ENCODE measurements at regions not wholly inside any gene's neighbourhood (a gene's known extent, or its start where the extent isn't known, plus 50 kb on each side); places are given as distances from the start of the nearest gene placed in this dataset.

DNA sequence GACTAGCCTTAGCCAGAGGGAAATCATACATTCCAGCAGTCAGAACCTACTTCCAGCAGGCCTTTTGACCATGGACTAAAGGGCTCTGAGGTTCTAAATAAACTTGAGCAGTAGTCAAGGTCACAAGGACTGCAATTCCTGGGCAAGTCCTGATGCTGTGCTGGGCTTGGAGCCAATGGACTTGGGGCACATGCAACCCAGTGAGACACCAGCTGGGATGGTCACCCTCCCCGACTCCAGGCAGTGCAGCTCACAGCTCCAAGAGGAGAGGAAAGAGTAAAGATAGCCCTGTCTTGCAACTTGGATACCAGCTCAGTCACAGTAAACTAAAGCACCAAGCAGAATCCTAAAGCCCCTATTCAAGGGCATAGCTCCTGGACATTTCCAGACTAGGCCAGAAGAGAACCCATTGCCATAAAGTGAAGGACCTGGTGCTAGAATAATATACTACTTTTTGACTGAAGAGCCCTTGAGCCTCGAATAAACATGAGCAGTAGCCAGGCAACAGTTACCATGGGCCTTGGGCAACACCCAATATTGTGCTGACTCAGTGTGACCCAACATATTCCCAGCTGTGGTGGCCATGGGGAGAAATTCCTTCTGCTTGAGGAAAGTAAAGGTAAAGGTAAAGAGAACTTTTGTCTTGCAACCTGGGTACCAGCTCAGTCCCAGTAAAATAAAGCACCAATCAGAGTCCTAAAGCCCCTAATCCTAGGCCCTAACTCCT is 226.2 kb upstream of the CLEC14A start:
- Histone ChIP-seq H3K9me3 (no peaks in the 10 kb centered on the region), H3K4me1 (ENCODE audit: control insufficient read depth in 1 of 2, insufficient read depth in 1 of 2, low read depth in 1 of 2, low read length in 1 of 2) (no peaks in the 10 kb centered on the region), H3K27ac (no peak overlapping the region), H3K4me3 (ENCODE audit: low read depth in 1 of 2, low read length in 1 of 2) (no peak overlapping the region), H3K36me3 (no peaks in the 10 kb centered on the region), H3K27me3 (no peaks in the 10 kb centered on the region)
- TF ChIP-seq CTCF (IDR thresholded peaks at IDR 0.05), result no peak

DNA sequence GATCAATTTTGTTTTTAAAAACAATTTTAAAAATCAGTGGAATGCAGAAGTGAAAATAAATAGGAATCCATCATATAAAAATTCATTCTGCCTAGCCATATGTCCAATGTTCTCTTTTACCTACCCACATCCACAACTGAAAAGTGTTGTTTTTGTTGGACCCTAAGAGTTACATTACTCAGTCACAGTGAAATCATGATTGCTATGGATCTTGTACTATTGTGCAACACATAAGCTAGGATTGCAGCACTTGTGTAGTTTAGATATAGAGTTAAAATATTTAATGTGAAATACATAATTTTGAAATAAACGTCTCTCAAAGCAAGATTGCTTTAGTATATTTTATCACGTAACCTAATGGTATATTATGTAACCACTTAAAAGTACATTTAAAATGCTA is 213.3 kb upstream of the CLEC14A start:
- no peaks in the 10 kb centered on the region for H3K27me3 ChIP-seq
- H3K36me3 ChIP-seq, result no peaks in the 10 kb centered on the region
- no peaks in the 10 kb centered on the region for H3K9me3 ChIP-seq
- no peak overlapping the region for H3K27ac ChIP-seq
- no peak for TF ChIP-seq CTCF (IDR thresholded peaks at IDR 0.05)
- H3K4me1 ChIP-seq (ENCODE audit: control insufficient read depth in 1 of 2, insufficient read depth in 1 of 2, low read depth in 1 of 2, low read length in 1 of 2), result no peaks in the 10 kb centered on the region
- no peak overlapping the region for H3K4me3 ChIP-seq (ENCODE audit: low read depth in 1 of 2, low read length in 1 of 2)

GRCh38 chr14:38442208-38442607 is 186.3 kb upstream of the CLEC14A start:
- H3K27me3 ChIP-seq, result no peaks in the 10 kb centered on the region

GRCh38 chr14:38432186-38432585 is 176.3 kb upstream of the CLEC14A start:
- no peaks in the 10 kb centered on the region for H3K4me1 ChIP-seq (ENCODE audit: control insufficient read depth in 1 of 2, insufficient read depth in 1 of 2, low read depth in 1 of 2, low read length in 1 of 2)

More at GRCh38 chr14:38442208-38442607, 186.3 kb upstream of the CLEC14A start:
- no peak overlapping the region for H3K27ac ChIP-seq
- TF ChIP-seq CTCF (IDR thresholded peaks at IDR 0.05), result no peak
- H3K36me3 ChIP-seq, result no peaks in the 10 kb centered on the region
- no peaks in the 10 kb centered on the region for H3K9me3 ChIP-seq
- no peaks in the 10 kb centered on the region for H3K4me1 ChIP-seq (ENCODE audit: control insufficient read depth in 1 of 2, insufficient read depth in 1 of 2, low read depth in 1 of 2, low read length in 1 of 2)
- H3K4me3 ChIP-seq (ENCODE audit: low read depth in 1 of 2, low read length in 1 of 2), result no peak overlapping the region

GRCh38 chr14:38431156-38431555 is 175.3 kb upstream of the CLEC14A start:
- TF ChIP-seq CTCF (IDR thresholded peaks at IDR 0.05), result no peak
- Histone ChIP-seq H3K27me3 (no peaks in the 10 kb centered on the region), H3K27ac (no peak overlapping the region), H3K4me1 (ENCODE audit: control insufficient read depth in 1 of 2, insufficient read depth in 1 of 2, low read depth in 1 of 2, low read length in 1 of 2) (no peaks in the 10 kb centered on the region), H3K4me3 (ENCODE audit: low read depth in 1 of 2, low read length in 1 of 2) (no peak overlapping the region), H3K36me3 (no peaks in the 10 kb centered on the region), H3K9me3 (no peaks in the 10 kb centered on the region)

More at GRCh38 chr14:38432186-38432585, 176.3 kb upstream of the CLEC14A start:
- Histone ChIP-seq H3K9me3 (no peaks in the 10 kb centered on the region), H3K36me3 (no peaks in the 10 kb centered on the region), H3K27ac (no peak overlapping the region), H3K4me3 (ENCODE audit: low read depth in 1 of 2, low read length in 1 of 2) (no peak overlapping the region), H3K27me3 (no peaks in the 10 kb centered on the region)
- TF ChIP-seq CTCF (IDR thresholded peaks at IDR 0.05), result no peak

Measured in neutrophil (primary cell).